ENCODE measurements at regions not wholly inside any gene's neighbourhood (a gene's known extent, or its start where the extent isn't known, plus 50 kb on each side); places are given as distances from the start of the nearest gene placed in this dataset.

DNA sequence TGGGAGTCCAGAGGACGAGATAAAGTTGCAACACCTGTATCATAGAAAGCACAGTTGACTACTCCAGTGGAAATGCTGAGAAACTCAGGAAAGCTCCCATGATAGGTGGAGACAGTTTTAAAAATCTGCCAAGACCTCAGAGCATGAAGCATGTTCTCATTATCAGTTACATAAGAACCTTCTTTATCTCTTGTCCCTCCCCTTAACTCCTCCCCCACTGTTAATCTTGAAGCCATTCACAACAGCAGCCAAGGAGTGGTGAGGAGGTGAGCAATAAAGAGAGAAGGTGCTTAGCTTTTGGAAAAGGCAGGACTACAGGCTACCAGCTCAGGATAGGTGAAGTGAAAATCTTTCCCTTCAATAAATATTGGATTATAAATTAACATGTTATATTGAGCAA is 657.9 kb downstream of the NYAP2 start:
- WGBS, 2 donors, result 48 to 54% methylated on average over 1 of the region's 1 CpG
- no peak for TF ChIP-seq CTCF (IDR thresholded peaks at IDR 0.05)
- H3K27me3 ChIP-seq, result no peaks in the 10 kb centered on the region
- H3K36me3 ChIP-seq, result no peaks in the 10 kb centered on the region
- no peak overlapping the region for H3K27ac ChIP-seq
- DNase-seq (no peak), ATAC-seq (no peak)
- H3K9me3 ChIP-seq, result no peaks in the 10 kb centered on the region
- H3K4me1 ChIP-seq, result peaks cover 0 to 6% (median 0%) of the 10 kb centered on the region in 9 donors
- no peak overlapping the region for H3K4me3 ChIP-seq
- intact Hi-C loops (cut with DNase I), result no loop called here

- intact Hi-C loops (cut with DNase I), result no loop called here
- no peak for ATAC-seq
- 90 to 91% methylated on average over 6 of the region's 6 CpGs for WGBS, 2 donors
Observed at GRCh38 chr2:226052772-226053416, 653.4 kb downstream of the NYAP2 start.

DNA sequence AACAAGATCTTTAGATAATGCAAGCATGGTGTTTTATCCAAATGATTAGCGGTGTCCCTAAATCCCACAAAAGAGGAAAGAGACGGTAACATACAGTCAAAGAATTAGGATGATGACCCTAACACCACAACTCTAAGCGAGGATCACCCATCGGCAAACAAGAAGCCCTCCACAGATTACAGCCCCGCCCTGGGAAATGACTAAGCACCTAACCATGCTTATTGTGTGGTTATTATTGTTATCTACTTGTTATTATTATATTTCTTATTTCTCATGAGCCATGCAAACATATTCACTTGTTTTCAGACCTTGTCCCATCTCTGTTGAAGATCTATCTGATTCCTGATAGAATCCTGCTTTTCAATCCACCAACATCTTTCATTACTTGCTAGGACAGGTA is 651.3 kb downstream of the NYAP2 start:
- intact Hi-C loops (cut with DNase I), result no loop called here

More at GRCh38 chr2:226052772-226053416, 653.4 kb downstream of the NYAP2 start:
- Histone ChIP-seq H3K36me3 (no peaks in the 10 kb centered on the region), H3K9me3 (no peaks in the 10 kb centered on the region), H3K27me3 (no peaks in the 10 kb centered on the region), H3K27ac (no peak overlapping the region), H3K4me1 (no peaks in the 10 kb centered on the region), H3K4me3 (no peak overlapping the region)
- DNase-seq, result no peak
- no peak for TF ChIP-seq CTCF (IDR thresholded peaks at IDR 0.05)

DNA sequence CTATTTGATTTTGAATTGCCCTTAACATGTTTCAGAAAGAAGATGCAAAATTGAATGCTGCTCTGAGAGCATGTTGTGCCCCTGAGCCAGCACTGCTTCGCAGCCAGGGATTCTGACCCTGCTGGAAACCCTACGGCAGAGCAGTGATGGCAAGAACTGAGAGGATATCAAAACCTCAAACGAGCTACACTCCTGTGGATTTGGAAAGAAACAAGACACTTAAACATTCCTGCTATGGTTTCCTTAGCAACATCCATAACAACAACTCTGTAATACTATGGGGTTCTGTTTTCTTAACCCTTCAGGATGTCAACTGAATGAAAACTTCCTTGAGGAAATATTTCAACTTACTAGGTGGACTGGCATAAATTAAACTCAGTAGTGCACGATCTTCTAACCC is 649.1 kb downstream of the NYAP2 start:
- Histone ChIP-seq H3K36me3 (no peaks in the 10 kb centered on the region), H3K4me3 (no peak overlapping the region), H3K27me3 (peaks cover 0 to 3% (median 0%) of the 10 kb centered on the region in 7 donors), H3K27ac (no peak overlapping the region), H3K4me1 (no peaks in the 10 kb centered on the region), H3K9me3 (no peaks in the 10 kb centered on the region)
- no peak for TF ChIP-seq CTCF (IDR thresholded peaks at IDR 0.05)
- intact Hi-C loops (cut with DNase I), result no loop called here
- DNase-seq, result no peak
- 26 to 27% methylated on average over 4 of the region's 4 CpGs for WGBS, 2 donors
- no peak for ATAC-seq

More for the DNA sequence above, 651.3 kb downstream of the NYAP2 start:
- Histone ChIP-seq H3K27ac (no peak overlapping the region), H3K9me3 (no peaks in the 10 kb centered on the region), H3K4me3 (no peak overlapping the region), H3K4me1 (no peaks in the 10 kb centered on the region), H3K36me3 (no peaks in the 10 kb centered on the region), H3K27me3 (peaks cover 0 to 3% (median 0%) of the 10 kb centered on the region in 7 donors)
- 91 to 92% methylated on average over 5 of the region's 5 CpGs for WGBS, 2 donors
- DNase-seq, result no peak
- ATAC-seq, result no peak
- TF ChIP-seq CTCF (IDR thresholded peaks at IDR 0.05), result no peak
